HEK293 (cell line): ENCODE measurements at regions not wholly inside any gene's neighbourhood (a gene's known extent, or its start where the extent isn't known, plus 50 kb on each side); places are given as distances from the start of the nearest gene placed in this dataset.

Source experiments
- CTCF ChIA-PET: fragments of 350-600 bp; formaldehyde crosslinking; extraction: SDS; loops from one replicate; lab custom pipeline; 2021; ENCODE audit warnings: antibody characterized with exemption; lab: Yijun Ruan, JAX
- POLR2A ChIA-PET: fragments of 300-600 bp; formaldehyde crosslinking; extraction: SDS; loops from one replicate; lab custom pipeline; 2020; ENCODE audit warnings: antibody characterized with exemption, inconsistent platforms; lab: Yijun Ruan, JAX
- H3K27ac ChIP-seq: fragments of 200-500 bp; sonication (Bioruptor generic); 2 replicates; pipeline ENCODE4 v1.5.1; 2014; ENCODE audit warnings: low read depth, low read length, control low read depth, inconsistent platforms; ENCODE audit errors: extremely low read depth
- H3K36me3 ChIP-seq, 2 experiments: fragments of 200-500 bp in 1 of 2; sonication (Bioruptor generic) in 1 of 2; 1 replicate in 1 of 2; 2 replicates in 1 of 2; pipeline ENCODE4 v1.5.1; 2014 to 2017; ENCODE audit warnings: inconsistent platforms in 2 of 2, low read length in 2 of 2; ENCODE audit not compliant: control insufficient read depth in 2 of 2, insufficient read depth in 1 of 2
- H3K4me1 ChIP-seq: fragments of 200-500 bp; sonication (Bioruptor generic); 2 replicates; pipeline ENCODE4 v1.5.1; 2014; ENCODE audit warnings: mild to moderate bottlenecking, low read length, inconsistent platforms; ENCODE audit not compliant: control insufficient read depth, insufficient read depth
- H3K4me3 ChIP-seq: 2 replicates; pipeline ENCODE4 v1.5.1; 2011; ENCODE audit warnings: low read depth, mild to moderate bottlenecking, control low read depth, low read length, moderate library complexity
- H3K9me3 ChIP-seq: fragments of 200-500 bp; sonication (Bioruptor generic); 2 replicates; pipeline ENCODE4 v1.5.1; 2014; ENCODE audit warnings: low read depth, low read length, inconsistent platforms; ENCODE audit not compliant: control insufficient read depth, insufficient read depth
- KLF10 ChIP-seq: fragments of 450-650 bp; IDR thresholded peaks from 2 replicates; pipeline ENCODE4 v1.5.1; 2018; ENCODE audit warnings: missing biosample characterization, mild to moderate bottlenecking, missing genetic modification characterization
- SCRT1 ChIP-seq: fragments of 450-650 bp; formaldehyde crosslinking; IDR thresholded peaks from 2 replicates; pipeline ENCODE4 v1.5.1; 2016; ENCODE audit warnings: missing biosample characterization, missing genetic modification characterization, borderline replicate concordance
- SETDB1 ChIP-seq: IDR thresholded peaks from one replicate; pipeline ENCODE4 v1.6.1; 2017; ENCODE audit warnings: mild to moderate bottlenecking, low read length, moderate library complexity, mixed read lengths; ENCODE audit not compliant: insufficient read length
- SP3 ChIP-seq: fragments of 450-650 bp; formaldehyde crosslinking; IDR thresholded peaks from 2 replicates; pipeline ENCODE4 v1.5.1; 2016; ENCODE audit warnings: missing biosample characterization, missing genetic modification characterization
- SP7 ChIP-seq: fragments of 450-650 bp; formaldehyde crosslinking; IDR thresholded peaks from 2 replicates; pipeline ENCODE4 v1.5.1; 2016; ENCODE audit warnings: missing biosample characterization, missing genetic modification characterization
- ZBTB17 ChIP-seq: fragments of 450-650 bp; formaldehyde crosslinking; IDR thresholded peaks from 2 replicates; pipeline ENCODE4 v1.5.1; 2016; ENCODE audit warnings: missing biosample characterization, missing genetic modification characterization
- ZBTB8A ChIP-seq: fragments of 450-650 bp; formaldehyde crosslinking; IDR thresholded peaks from 2 replicates; pipeline ENCODE4 v1.5.1; 2016; ENCODE audit warnings: missing biosample characterization, missing genetic modification characterization
- ZNF133 ChIP-seq: fragments of 450-650 bp; formaldehyde crosslinking; IDR thresholded peaks from 2 replicates; pipeline ENCODE4 v1.5.1; 2016; ENCODE audit warnings: missing biosample characterization, missing genetic modification characterization
- ZNF16 ChIP-seq: fragments of 450-650 bp; formaldehyde crosslinking; IDR thresholded peaks from 2 replicates; pipeline ENCODE4 v1.5.1; 2016; ENCODE audit warnings: low read depth, missing biosample characterization, missing genetic modification characterization
- ZNF248 ChIP-seq: fragments of 450-650 bp; formaldehyde crosslinking; IDR thresholded peaks from 2 replicates; pipeline ENCODE4 v1.5.1; 2017; ENCODE audit warnings: missing biosample characterization, missing genetic modification characterization
- ZNF394 ChIP-seq: fragments of 450-650 bp; formaldehyde crosslinking; IDR thresholded peaks from 2 replicates; pipeline ENCODE4 v1.5.1; 2016; ENCODE audit warnings: missing biosample characterization, missing genetic modification characterization, mild to moderate bottlenecking, moderate library complexity, borderline replicate concordance
- ZNF488 ChIP-seq: fragments of 450-650 bp; formaldehyde crosslinking; IDR thresholded peaks from 2 replicates; pipeline ENCODE4 v1.5.1; 2016; ENCODE audit warnings: missing biosample characterization, missing genetic modification characterization
- ZNF529 ChIP-seq: fragments of 450-650 bp; formaldehyde crosslinking; IDR thresholded peaks from 2 replicates; pipeline ENCODE4 v1.5.1; 2017; ENCODE audit warnings: missing genetic modification characterization, missing biosample characterization; ENCODE audit not compliant: insufficient replicate concordance
- ZNF530 ChIP-seq: fragments of 450-650 bp; formaldehyde crosslinking; IDR thresholded peaks from 2 replicates; pipeline ENCODE4 v1.5.1; 2016; ENCODE audit warnings: low read depth, missing biosample characterization, missing genetic modification characterization
- ZNF561 ChIP-seq: fragments of 450-650 bp; IDR thresholded peaks from 2 replicates; pipeline ENCODE4 v1.5.1; 2018; ENCODE audit warnings: missing biosample characterization, missing genetic modification characterization, borderline replicate concordance
- ZNF658 ChIP-seq: fragments of 450-650 bp; formaldehyde crosslinking; IDR thresholded peaks from 2 replicates; pipeline ENCODE4; 2016; ENCODE audit warnings: missing biosample characterization, missing genetic modification characterization
- ZNF664 ChIP-seq: fragments of 450-650 bp; formaldehyde crosslinking; IDR thresholded peaks from 2 replicates; pipeline ENCODE4 v1.5.1; 2016; ENCODE audit warnings: missing biosample characterization, missing genetic modification characterization
- ZSCAN23 ChIP-seq: fragments of 450-650 bp; formaldehyde crosslinking; IDR thresholded peaks from 2 replicates; pipeline ENCODE4 v1.5.1; 2016; ENCODE audit warnings: missing biosample characterization, missing genetic modification characterization
- TF ChIP-seq, protein P1 (sequence below): fragments of 450-650 bp; formaldehyde crosslinking; IDR thresholded peaks from 2 replicates; pipeline ENCODE4 v1.5.1; 2016; ENCODE audit warnings: missing biosample characterization, missing genetic modification characterization
- TF ChIP-seq, protein P2 (sequence below): fragments of 450-650 bp; formaldehyde crosslinking; IDR thresholded peaks from 2 replicates; pipeline ENCODE4 v1.5.1; 2016; ENCODE audit warnings: missing biosample characterization, missing genetic modification characterization

DNA sequence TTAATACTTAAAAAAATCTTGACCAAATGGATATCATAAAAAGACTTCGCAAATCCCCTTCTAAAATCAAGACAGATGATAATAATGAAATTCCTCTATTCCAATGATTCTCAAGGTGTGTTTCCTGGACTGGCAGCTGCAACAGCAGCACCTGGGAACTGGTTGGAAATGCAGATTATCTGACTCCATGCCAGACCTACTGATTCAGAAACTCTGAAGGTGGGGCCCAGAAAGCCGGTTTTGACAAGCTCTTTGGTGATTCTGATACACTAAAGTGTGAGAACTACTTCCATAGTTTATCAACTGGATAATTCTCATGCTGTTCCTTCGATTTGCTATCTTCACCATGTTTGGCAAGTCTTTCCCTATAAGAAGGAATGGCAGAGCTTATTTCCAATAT lies 252.1 kb downstream of the COL12A1 start (continued):
- TF ChIP-seq ZNF16 (no peak), ZNF561 (tag by site-specific recombination) (no peak)

DNA sequence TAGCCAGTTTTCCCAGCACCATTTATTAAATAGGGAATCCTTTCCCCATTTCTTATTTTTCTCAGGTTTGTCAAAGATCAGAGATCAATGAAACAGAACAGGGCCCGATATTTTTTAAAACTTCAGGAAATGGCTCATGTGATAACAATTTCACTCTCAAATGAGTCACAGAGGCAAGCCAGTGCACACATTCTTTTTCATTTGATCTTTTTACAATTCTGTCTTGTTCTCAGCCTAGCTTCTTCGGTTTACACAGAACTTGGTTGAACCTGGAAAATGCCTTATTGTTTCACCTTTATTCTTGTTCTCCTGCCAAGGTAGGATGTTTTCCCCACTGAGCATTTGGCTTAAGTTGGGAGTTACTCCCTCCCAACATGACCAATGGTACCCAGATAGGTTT lies 258.9 kb downstream of the COL12A1 start:
- Histone ChIP-seq H3K4me3 (no peak overlapping the region), H3K9me3 (no peaks in the 10 kb centered on the region), H3K27ac (no peak overlapping the region), H3K4me1 (no peaks in the 10 kb centered on the region), H3K36me3 (no peaks in the 10 kb centered on the region)
- ChIA-PET POLR2A (no interaction called here), CTCF (no interaction called here)
- no peak for TF ChIP-seq ZNF529
- no peak for TF ChIP-seq ZSCAN23 (tag by site-specific recombination)
- no peak for TF ChIP-seq SCRT1 (tag by site-specific recombination)
- TF ChIP-seq KLF10, result no peak
- TF ChIP-seq ZNF530 (tag by site-specific recombination), result no peak
- no peak for TF ChIP-seq ZNF488 (tag by site-specific recombination)
- no peak for TF ChIP-seq SP3 (tag by site-specific recombination)
- no peak for TF ChIP-seq ZNF658
- no peak for TF ChIP-seq SP7 (tag by site-specific recombination)
- TF ChIP-seq ZNF394 (tag by site-specific recombination), result no peak
- no peak for TF ChIP-seq ZNF248
- no peak for TF ChIP-seq ZNF664
- no peak for TF ChIP-seq ZNF133 (tag by site-specific recombination)

DNA sequence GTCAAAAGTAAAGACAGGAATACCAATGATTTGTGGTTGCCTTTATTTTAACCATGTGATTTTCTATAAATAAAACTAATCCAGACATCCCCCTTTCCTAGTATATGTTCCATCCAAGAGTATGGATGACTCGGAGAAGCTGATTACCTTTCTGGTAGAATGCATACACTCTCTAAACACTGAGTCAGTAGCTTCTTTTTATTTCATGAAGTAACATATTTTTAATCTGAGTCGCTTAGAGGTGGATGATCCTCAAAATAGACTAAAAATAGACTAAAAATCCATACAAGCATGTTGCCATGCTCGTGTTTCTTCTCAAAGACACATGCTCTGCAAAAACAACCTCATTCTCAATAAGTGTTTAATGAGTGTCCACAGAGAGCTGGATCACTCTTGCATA lies 263.7 kb downstream of the COL12A1 start:
- no peaks in the 10 kb centered on the region for H3K4me1 ChIP-seq
- TF ChIP-seq, protein P1, sequence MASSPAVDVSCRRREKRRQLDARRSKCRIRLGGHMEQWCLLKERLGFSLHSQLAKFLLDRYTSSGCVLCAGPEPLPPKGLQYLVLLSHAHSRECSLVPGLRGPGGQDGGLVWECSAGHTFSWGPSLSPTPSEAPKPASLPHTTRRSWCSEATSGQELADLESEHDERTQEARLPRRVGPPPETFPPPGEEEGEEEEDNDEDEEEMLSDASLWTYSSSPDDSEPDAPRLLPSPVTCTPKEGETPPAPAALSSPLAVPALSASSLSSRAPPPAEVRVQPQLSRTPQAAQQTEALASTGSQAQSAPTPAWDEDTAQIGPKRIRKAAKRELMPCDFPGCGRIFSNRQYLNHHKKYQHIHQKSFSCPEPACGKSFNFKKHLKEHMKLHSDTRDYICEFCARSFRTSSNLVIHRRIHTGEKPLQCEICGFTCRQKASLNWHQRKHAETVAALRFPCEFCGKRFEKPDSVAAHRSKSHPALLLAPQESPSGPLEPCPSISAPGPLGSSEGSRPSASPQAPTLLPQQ (tag by site-specific recombination), result no peak
- no peak for TF ChIP-seq ZBTB17 (tag by site-specific recombination)
- TF ChIP-seq, protein P2, sequence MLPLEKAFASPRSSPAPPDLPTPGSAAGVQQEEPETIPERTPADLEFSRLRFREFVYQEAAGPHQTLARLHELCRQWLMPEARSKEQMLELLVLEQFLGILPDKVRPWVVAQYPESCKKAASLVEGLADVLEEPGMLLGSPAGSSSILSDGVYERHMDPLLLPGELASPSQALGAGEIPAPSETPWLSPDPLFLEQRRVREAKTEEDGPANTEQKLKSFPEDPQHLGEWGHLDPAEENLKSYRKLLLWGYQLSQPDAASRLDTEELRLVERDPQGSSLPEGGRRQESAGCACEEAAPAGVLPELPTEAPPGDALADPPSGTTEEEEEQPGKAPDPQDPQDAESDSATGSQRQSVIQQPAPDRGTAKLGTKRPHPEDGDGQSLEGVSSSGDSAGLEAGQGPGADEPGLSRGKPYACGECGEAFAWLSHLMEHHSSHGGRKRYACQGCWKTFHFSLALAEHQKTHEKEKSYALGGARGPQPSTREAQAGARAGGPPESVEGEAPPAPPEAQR (tag by site-specific recombination), result no peak
- TF ChIP-seq ZBTB8A (tag by site-specific recombination), result no peak
- no peak for TF ChIP-seq ZNF133 (tag by site-specific recombination)
- TF ChIP-seq SETDB1, result no peak
- H3K4me3 ChIP-seq, result no peak overlapping the region
- H3K27ac ChIP-seq, result no peak overlapping the region
- no peaks in the 10 kb centered on the region for H3K9me3 ChIP-seq
- no peaks in the 10 kb centered on the region for H3K36me3 ChIP-seq
- ChIA-PET POLR2A (no interaction called here), CTCF (interaction anchor here (0.8 to 0.9 kb wide), 2 partner anchors 10 to 32 kb away, joined by 3 to 5 read pairs; no protein-coding TSS in a partner anchor)
